Astrocyte (in vitro differentiated cells and primary cell): ENCODE measurements at regions not wholly inside any gene's neighbourhood (a gene's known extent, or its start where the extent isn't known, plus 50 kb on each side); places are given as distances from the start of the nearest gene placed in this dataset.

Experiments used
- DNase-seq: peaks from one replicate; pipeline ENCODE4 v3.0.0-alpha.2; 2010; ENCODE audit warnings: low read depth
- FAIRE-seq: peaks from 2 replicates; lab custom pipeline; 2011; peaks lifted over from hg19 to GRCh38; lab: Jason Lieb, UNC
- H2AFZ ChIP-seq: 2 replicates; pipeline ENCODE4 v1.6.0; 2012; ENCODE audit warnings: low read depth, low read length, inconsistent platforms
- H3K27ac ChIP-seq: 2 replicates; pipeline ENCODE4 v1.5.1; 2011; ENCODE audit warnings: low read depth, low read length, inconsistent platforms
- H3K27me3 ChIP-seq: 2 replicates; pipeline ENCODE4 v1.6.0; 2011; ENCODE audit warnings: low read length, inconsistent platforms; ENCODE audit not compliant: insufficient read depth
- H3K36me3 ChIP-seq: 2 replicates; pipeline ENCODE4 v1.5.1; 2011; ENCODE audit warnings: low read length, inconsistent platforms; ENCODE audit not compliant: insufficient read depth
- H3K4me1 ChIP-seq: 2 replicates; pipeline ENCODE4 v1.5.1; 2011; ENCODE audit warnings: low read length, inconsistent platforms; ENCODE audit not compliant: insufficient read depth
- H3K4me2 ChIP-seq: 2 replicates; pipeline ENCODE4 v1.6.0; 2012; ENCODE audit warnings: low read length, inconsistent platforms
- H3K4me3 ChIP-seq: 2 replicates; pipeline ENCODE4 v1.5.1; 2011; ENCODE audit warnings: low read depth, mild to moderate bottlenecking, low read length, inconsistent platforms; ENCODE audit not compliant: insufficient read depth
- H3K79me2 ChIP-seq: 2 replicates; pipeline ENCODE4 v1.6.0; 2012; ENCODE audit warnings: mild to moderate bottlenecking, low read length, inconsistent platforms; ENCODE audit not compliant: insufficient read depth
- H3K9ac ChIP-seq: 2 replicates; pipeline ENCODE4 v1.6.0; 2012; ENCODE audit warnings: mild to moderate bottlenecking, low read length, inconsistent platforms
- H3K9me3 ChIP-seq: 2 replicates; pipeline ENCODE4 v1.5.1; 2012; ENCODE audit warnings: low read depth, mild to moderate bottlenecking, low read length, inconsistent platforms; ENCODE audit not compliant: insufficient read depth
- H4K20me1 ChIP-seq: 2 replicates; pipeline ENCODE4 v1.6.0; 2012; ENCODE audit warnings: low read length, inconsistent platforms; ENCODE audit not compliant: insufficient read depth
- H3K27ac Mint-ChIP-seq: one replicate; pipeline ENCODE4 v1.8.0; 2021; ENCODE audit warnings: mild to moderate bottlenecking, mixed read lengths; ENCODE audit not compliant: unreplicated experiment
- H3K27me3 Mint-ChIP-seq: one replicate; pipeline ENCODE4 v1.8.0; 2021; ENCODE audit warnings: low read depth, mixed read lengths; ENCODE audit not compliant: unreplicated experiment
- H3K36me3 Mint-ChIP-seq: one replicate; pipeline ENCODE4 v1.8.0; 2021; ENCODE audit warnings: low read depth, mixed read lengths; ENCODE audit not compliant: unreplicated experiment
- H3K4me1 Mint-ChIP-seq: one replicate; pipeline ENCODE4 v1.8.0; 2021; ENCODE audit warnings: low read depth, mixed read lengths; ENCODE audit not compliant: unreplicated experiment
- H3K4me3 Mint-ChIP-seq: one replicate; pipeline ENCODE4 v1.8.0; 2021; ENCODE audit warnings: mild to moderate bottlenecking, moderate library complexity, mixed read lengths; ENCODE audit not compliant: unreplicated experiment
- H3K9me3 Mint-ChIP-seq: one replicate; pipeline ENCODE4 v1.8.0; 2021; ENCODE audit warnings: mild to moderate bottlenecking, mixed read lengths; ENCODE audit not compliant: unreplicated experiment
- EZH2 ChIP-seq: IDR thresholded peaks from 2 replicates; pipeline ENCODE4 v1.6.1; 2012; ENCODE audit warnings: mild to moderate bottlenecking, low read length, inconsistent platforms; ENCODE audit not compliant: insufficient read depth
- TF ChIP-seq, protein P1 (sequence below): IDR thresholded peaks from 2 replicates; pipeline ENCODE4 v1.5.1; 2011; ENCODE audit warnings: low read depth, mild to moderate bottlenecking, inconsistent platforms, low read length, moderate library complexity; ENCODE audit not compliant: insufficient read depth

DNA sequence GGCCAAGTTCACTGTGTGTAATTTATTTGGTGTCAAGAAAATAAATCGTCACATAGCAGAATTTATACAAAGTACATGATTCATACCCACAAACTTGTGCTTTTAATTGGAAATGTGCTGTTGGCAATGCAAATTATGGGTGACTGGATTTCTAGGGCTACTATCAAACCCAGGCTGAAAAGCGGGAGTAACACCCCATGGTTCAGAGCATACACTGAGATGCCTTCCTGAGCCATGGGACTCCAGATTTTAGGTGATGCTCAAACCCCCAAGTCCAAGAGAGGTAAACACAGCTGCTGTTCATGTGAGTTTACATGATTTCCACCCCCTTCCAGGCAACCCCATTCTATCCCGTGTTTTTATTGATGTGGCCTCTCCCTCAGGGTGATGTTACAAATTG is 565.9 kb upstream of the ID2 start:
- Histone ChIP-seq H3K9ac (no peak overlapping the region), H3K27ac (no peak overlapping the region), H3K9me3 (no peaks in the 10 kb centered on the region), H3K36me3 (no peaks in the 10 kb centered on the region), H3K4me2 (no peak overlapping the region), H3K4me3 (no peak overlapping the region), H3K79me2 (no peaks in the 10 kb centered on the region), H3K4me1 (peaks cover 11% of the 10 kb centered on the region), H4K20me1 (no peaks in the 10 kb centered on the region), H2AFZ (no peak overlapping the region), H3K27me3 (no peaks in the 10 kb centered on the region)
- Mint-ChIP-seq H3K4me1 (peaks cover 17% of the 10 kb centered on the region), H3K27ac (no peak overlapping the region), H3K27me3 (peaks cover 4% of the 10 kb centered on the region), H3K36me3 (no peaks in the 10 kb centered on the region), H3K9me3 (no peaks in the 10 kb centered on the region), H3K4me3 (no peak overlapping the region)
- FAIRE-seq, result no peak
- TF ChIP-seq, protein P1, sequence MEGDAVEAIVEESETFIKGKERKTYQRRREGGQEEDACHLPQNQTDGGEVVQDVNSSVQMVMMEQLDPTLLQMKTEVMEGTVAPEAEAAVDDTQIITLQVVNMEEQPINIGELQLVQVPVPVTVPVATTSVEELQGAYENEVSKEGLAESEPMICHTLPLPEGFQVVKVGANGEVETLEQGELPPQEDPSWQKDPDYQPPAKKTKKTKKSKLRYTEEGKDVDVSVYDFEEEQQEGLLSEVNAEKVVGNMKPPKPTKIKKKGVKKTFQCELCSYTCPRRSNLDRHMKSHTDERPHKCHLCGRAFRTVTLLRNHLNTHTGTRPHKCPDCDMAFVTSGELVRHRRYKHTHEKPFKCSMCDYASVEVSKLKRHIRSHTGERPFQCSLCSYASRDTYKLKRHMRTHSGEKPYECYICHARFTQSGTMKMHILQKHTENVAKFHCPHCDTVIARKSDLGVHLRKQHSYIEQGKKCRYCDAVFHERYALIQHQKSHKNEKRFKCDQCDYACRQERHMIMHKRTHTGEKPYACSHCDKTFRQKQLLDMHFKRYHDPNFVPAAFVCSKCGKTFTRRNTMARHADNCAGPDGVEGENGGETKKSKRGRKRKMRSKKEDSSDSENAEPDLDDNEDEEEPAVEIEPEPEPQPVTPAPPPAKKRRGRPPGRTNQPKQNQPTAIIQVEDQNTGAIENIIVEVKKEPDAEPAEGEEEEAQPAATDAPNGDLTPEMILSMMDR, result no peak
- no peak for TF ChIP-seq EZH2
- DNase-seq, result peak; percentile 86

DNA sequence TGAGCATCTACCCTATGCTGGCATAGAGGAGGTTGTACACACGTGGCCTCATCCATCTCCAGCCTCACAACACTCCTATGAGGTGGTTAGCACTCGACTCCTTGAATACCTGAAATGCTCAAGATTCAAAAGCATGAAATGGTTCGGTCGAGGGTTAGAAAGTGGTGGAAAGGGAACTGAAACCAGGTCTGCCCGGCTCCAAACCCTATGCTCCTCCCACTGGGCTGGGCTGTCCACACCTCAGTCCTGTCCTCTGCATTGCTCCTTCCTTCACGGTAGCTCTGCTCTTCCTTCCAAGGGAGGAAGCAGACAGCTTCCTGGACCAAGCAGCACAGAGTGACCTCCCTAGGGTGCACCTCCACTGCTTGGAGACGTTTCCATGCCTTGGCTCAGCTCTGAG is 565.2 kb upstream of the ID2 start:
- FAIRE-seq, result no peak
- H4K20me1 ChIP-seq, result no peaks in the 10 kb centered on the region
- no peak for DNase-seq
- H3K4me1 ChIP-seq, result peaks cover 11% of the 10 kb centered on the region
- no peak overlapping the region for H3K4me2 ChIP-seq
- no peaks in the 10 kb centered on the region for H3K9me3 ChIP-seq
- no peaks in the 10 kb centered on the region for H3K79me2 ChIP-seq
- H3K9ac ChIP-seq, result no peak overlapping the region
- peaks cover 19% of the 10 kb centered on the region for H3K4me1 Mint-ChIP-seq
- no peaks in the 10 kb centered on the region for H3K36me3 Mint-ChIP-seq
- H3K4me3 Mint-ChIP-seq, result no peak overlapping the region
- no peaks in the 10 kb centered on the region for H3K9me3 Mint-ChIP-seq
- H3K36me3 ChIP-seq, result no peaks in the 10 kb centered on the region
- H2AFZ ChIP-seq, result no peak overlapping the region
- no peak overlapping the region for H3K4me3 ChIP-seq
- TF ChIP-seq, protein P1, result no peak
- TF ChIP-seq EZH2, result no peak
- no peaks in the 10 kb centered on the region for H3K27me3 ChIP-seq
- no peak overlapping the region for H3K27ac ChIP-seq
- H3K27me3 Mint-ChIP-seq, result no peaks in the 10 kb centered on the region
- H3K27ac Mint-ChIP-seq, result no peak overlapping the region

DNA sequence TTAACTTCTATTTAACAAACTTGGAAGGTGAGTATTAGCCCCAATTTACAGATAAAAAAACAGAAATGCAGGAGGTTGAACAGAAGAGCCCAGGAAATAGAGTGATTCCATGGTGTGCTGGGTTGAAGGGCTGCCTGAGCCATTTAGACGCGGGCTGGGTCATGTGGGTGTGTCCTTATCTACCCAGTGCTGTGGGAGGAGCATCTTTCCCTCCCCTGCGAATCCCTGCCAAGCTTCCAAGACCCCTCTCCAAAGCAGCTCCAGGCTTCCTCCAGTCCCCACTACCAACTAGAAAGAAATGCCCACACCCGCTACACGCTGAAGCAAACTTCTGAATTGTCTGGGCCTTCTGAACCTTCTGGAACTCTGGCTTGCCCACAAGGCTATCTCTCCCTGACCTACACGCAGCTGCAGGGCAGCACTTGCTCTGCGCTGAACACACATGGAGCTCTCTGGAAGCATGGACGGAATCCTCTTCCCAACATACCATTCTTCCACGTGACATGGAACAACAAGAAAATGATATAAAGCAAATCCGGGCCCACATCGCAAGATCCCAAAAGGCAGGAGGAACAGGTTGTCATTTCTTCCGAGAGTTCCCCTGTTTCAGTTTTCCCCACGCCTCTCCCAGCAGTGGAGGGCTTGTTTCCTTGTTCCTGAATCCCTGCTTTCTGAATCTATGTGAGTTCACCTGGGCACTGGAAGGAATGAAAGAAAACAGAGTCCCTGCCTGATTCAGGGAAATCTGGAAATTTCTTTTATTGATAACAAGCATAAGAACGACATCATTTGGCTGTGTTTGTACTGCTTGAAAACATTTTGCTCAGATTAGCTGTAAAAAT is 562.7 kb upstream of the ID2 start:
- Histone ChIP-seq H3K4me1 (peaks cover 11% of the 10 kb centered on the region), H2AFZ (peak overlapping the region; percentile 67), H3K36me3 (no peaks in the 10 kb centered on the region), H3K4me3 (no peak overlapping the region), H3K27me3 (no peaks in the 10 kb centered on the region), H3K9ac (peak overlapping the region; percentile 36), H4K20me1 (no peaks in the 10 kb centered on the region), H3K4me2 (peak overlapping the region; percentile 73), H3K9me3 (no peaks in the 10 kb centered on the region), H3K27ac (peak overlapping the region; percentile 19), H3K79me2 (no peaks in the 10 kb centered on the region)
- H3K36me3 Mint-ChIP-seq, result no peaks in the 10 kb centered on the region
- H3K9me3 Mint-ChIP-seq, result no peaks in the 10 kb centered on the region
- TF ChIP-seq EZH2, result no peak
- TF ChIP-seq, protein P1, result no peak
- H3K27ac Mint-ChIP-seq, result no peak overlapping the region
- FAIRE-seq (no peak), DNase-seq (no peak)
- H3K4me1 Mint-ChIP-seq, result peaks cover 19% of the 10 kb centered on the region
- H3K27me3 Mint-ChIP-seq, result no peaks in the 10 kb centered on the region
- H3K4me3 Mint-ChIP-seq, result no peak overlapping the region
